ENCODE measurements at regions not wholly inside any gene's neighbourhood (a gene's known extent, or its start where the extent isn't known, plus 50 kb on each side); places are given as distances from the start of the nearest gene placed in this dataset.

DNA sequence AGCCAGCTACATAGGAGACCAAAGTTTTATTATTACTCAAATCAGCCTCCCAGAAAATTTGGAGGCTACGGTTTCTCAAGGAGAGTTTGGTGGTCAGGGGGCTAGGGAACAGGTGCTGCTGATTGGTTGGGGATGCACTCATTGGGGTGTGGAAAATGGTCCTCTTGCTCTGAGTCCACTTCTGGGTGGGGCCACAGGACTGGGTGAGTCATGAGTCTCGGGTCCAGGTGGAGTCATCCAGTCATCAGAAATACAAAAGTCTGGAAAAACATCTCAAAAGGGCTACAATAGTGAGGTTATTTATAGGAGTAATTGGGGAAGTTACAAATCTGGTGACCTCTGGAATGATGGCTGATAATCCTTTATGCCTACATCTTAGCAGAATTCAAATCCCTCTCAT lies 54.3 kb upstream of the SLC22A16 start:
- H3K27me3 ChIP-seq (ENCODE audit: control insufficient read depth, insufficient read depth, low read length), result no peaks in the 10 kb centered on the region
- H3K9ac ChIP-seq (ENCODE audit: low read length), result no peak overlapping the region
- no peaks in the 10 kb centered on the region for H3K36me3 ChIP-seq (ENCODE audit: control insufficient read depth, insufficient read depth, low read length)
- H3K4me1 ChIP-seq (ENCODE audit: control insufficient read depth, insufficient read depth, low read length), result no peaks in the 10 kb centered on the region
- no peak overlapping the region for H3K27ac ChIP-seq (ENCODE audit: low read depth, low read length)
- no peak overlapping the region for H3K4me3 ChIP-seq (ENCODE audit: low read length)

DNA sequence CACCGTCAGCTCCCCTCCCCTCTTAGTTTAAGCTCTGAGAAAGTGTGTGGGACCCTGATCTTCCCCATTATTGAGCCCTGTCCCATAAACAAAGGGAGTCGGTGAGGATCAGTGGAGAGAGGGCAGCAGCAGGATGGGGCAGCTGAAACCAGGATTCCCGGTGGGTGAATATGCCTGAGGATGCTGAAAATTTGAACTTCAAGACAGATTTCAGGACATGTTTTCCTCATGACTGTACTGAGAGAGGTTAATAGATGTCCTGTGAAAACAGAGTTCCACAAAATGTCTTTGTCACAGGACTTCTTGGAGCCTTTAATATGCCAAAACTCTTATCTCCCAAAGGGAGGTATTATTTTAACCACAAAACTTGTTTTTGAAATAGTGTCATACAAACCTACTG lies 53.5 kb upstream of the SLC22A16 start:
- no peak overlapping the region for H3K27ac ChIP-seq (ENCODE audit: low read depth, low read length)
- no peaks in the 10 kb centered on the region for H3K36me3 ChIP-seq (ENCODE audit: control insufficient read depth, insufficient read depth, low read length)
- no peak overlapping the region for H3K4me3 ChIP-seq (ENCODE audit: low read length)
- no peaks in the 10 kb centered on the region for H3K4me1 ChIP-seq (ENCODE audit: control insufficient read depth, insufficient read depth, low read length)
- no peaks in the 10 kb centered on the region for H3K27me3 ChIP-seq (ENCODE audit: control insufficient read depth, insufficient read depth, low read length)
- H3K9ac ChIP-seq (ENCODE audit: low read length), result no peak overlapping the region

DNA sequence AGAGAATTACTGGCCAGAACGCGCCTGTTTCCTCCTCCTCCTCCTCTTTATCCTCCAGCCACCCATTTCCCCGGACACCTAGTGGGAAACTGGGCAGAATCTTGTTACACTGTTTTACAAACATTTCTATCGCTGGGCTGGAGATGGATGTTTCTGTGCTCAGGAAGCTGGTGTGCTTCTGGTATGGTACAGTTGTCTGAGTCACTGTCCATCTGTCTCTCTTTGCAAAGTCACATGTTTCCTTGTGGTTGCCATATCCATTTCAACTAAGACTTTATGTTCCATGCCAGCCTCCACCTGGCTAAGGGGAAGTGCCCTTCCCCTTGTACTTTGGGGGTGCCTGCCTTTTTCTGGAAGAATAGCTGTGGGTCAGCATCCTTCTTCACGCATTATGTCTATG lies 52.9 kb upstream of the SLC22A16 start:
- H3K27ac ChIP-seq (ENCODE audit: low read depth, low read length), result no peak overlapping the region
- no peak overlapping the region for H3K9ac ChIP-seq (ENCODE audit: low read length)
- no peak overlapping the region for H3K4me3 ChIP-seq (ENCODE audit: low read length)
- no peaks in the 10 kb centered on the region for H3K27me3 ChIP-seq (ENCODE audit: control insufficient read depth, insufficient read depth, low read length)
- H3K36me3 ChIP-seq (ENCODE audit: control insufficient read depth, insufficient read depth, low read length), result no peaks in the 10 kb centered on the region
- no peaks in the 10 kb centered on the region for H3K4me1 ChIP-seq (ENCODE audit: control insufficient read depth, insufficient read depth, low read length)

DNA sequence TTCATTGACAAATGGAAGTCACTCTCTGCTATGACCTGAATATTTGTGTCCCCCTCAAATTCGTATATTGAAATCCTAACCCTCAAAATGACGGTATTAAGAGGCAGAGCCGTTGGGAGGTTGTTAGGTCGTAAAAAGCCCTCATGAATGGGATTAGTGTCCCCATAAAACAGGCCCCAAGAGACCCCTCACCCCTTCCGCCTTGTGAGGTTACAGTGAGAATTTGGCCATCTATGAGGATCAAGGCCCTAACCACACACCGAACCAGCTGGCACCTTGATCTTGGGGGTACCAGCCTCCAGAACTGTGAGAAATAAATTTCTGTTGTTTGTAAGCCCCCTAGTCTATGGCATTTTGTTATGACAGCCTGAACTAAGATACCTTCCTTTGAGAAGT lies 52.5 kb upstream of the SLC22A16 start:
- H3K27ac ChIP-seq (ENCODE audit: low read depth, low read length), result peak overlapping the region; percentile 12

GRCh38 chr6:110528101-110528929 lies 51.9 kb upstream of the SLC22A16 start:
- no peak overlapping the region for H3K4me3 ChIP-seq (ENCODE audit: low read length)
- H3K36me3 ChIP-seq (ENCODE audit: control insufficient read depth, insufficient read depth, low read length), result no peaks in the 10 kb centered on the region
- no peak overlapping the region for H3K9ac ChIP-seq (ENCODE audit: low read length)
- no peaks in the 10 kb centered on the region for H3K27me3 ChIP-seq (ENCODE audit: control insufficient read depth, insufficient read depth, low read length)
- peak overlapping the region; percentile 12 for H3K27ac ChIP-seq (ENCODE audit: low read depth, low read length)
- no peaks in the 10 kb centered on the region for H3K4me1 ChIP-seq (ENCODE audit: control insufficient read depth, insufficient read depth, low read length)

More for the DNA sequence above, 52.5 kb upstream of the SLC22A16 start:
- Histone ChIP-seq H3K9ac (ENCODE audit: low read length) (no peak overlapping the region), H3K27me3 (ENCODE audit: control insufficient read depth, insufficient read depth, low read length) (no peaks in the 10 kb centered on the region), H3K4me3 (ENCODE audit: low read length) (no peak overlapping the region), H3K36me3 (ENCODE audit: control insufficient read depth, insufficient read depth, low read length) (no peaks in the 10 kb centered on the region), H3K4me1 (ENCODE audit: control insufficient read depth, insufficient read depth, low read length) (no peaks in the 10 kb centered on the region)

- no peaks in the 10 kb centered on the region for H3K4me1 ChIP-seq (ENCODE audit: control insufficient read depth, insufficient read depth, low read length)
- H3K9ac ChIP-seq (ENCODE audit: low read length), result no peak overlapping the region
- no peaks in the 10 kb centered on the region for H3K27me3 ChIP-seq (ENCODE audit: control insufficient read depth, insufficient read depth, low read length)
- H3K27ac ChIP-seq (ENCODE audit: low read depth, low read length), result no peak overlapping the region
- no peak overlapping the region for H3K4me3 ChIP-seq (ENCODE audit: low read length)
- no peaks in the 10 kb centered on the region for H3K36me3 ChIP-seq (ENCODE audit: control insufficient read depth, insufficient read depth, low read length)
Observed at GRCh38 chr6:110527516-110527915, 51.1 kb upstream of the SLC22A16 start.

- H3K9ac ChIP-seq (ENCODE audit: low read length), result no peak overlapping the region
Observed at GRCh38 chr6:110526726-110527125, 50.3 kb upstream of the SLC22A16 start.

More at GRCh38 chr6:110526726-110527125, 50.3 kb upstream of the SLC22A16 start:
- H3K27ac ChIP-seq (ENCODE audit: low read depth, low read length), result no peak overlapping the region
- H3K27me3 ChIP-seq (ENCODE audit: control insufficient read depth, insufficient read depth, low read length), result no peaks in the 10 kb centered on the region
- no peaks in the 10 kb centered on the region for H3K36me3 ChIP-seq (ENCODE audit: control insufficient read depth, insufficient read depth, low read length)
- H3K4me1 ChIP-seq (ENCODE audit: control insufficient read depth, insufficient read depth, low read length), result no peaks in the 10 kb centered on the region
- H3K4me3 ChIP-seq (ENCODE audit: low read length), result no peak overlapping the region

Data from rectal smooth muscle tissue (tissue), 1 donor.